HG03097 (cell line): ENCODE measurements at regions not wholly inside any gene's neighbourhood (a gene's known extent, or its start where the extent isn't known, plus 50 kb on each side); places are given as distances from the start of the nearest gene placed in this dataset.
A peak's percentile ranks its signal among the peaks of the same experiment; 100 is the strongest.

ENCODE experiments used
- ATAC-seq: cut with Tn5 transposase; IDR thresholded peaks from one replicate; pipeline ENCODE4 v1.9.1; 2021; ENCODE audit not compliant: unreplicated experiment, low FRiP score

DNA sequence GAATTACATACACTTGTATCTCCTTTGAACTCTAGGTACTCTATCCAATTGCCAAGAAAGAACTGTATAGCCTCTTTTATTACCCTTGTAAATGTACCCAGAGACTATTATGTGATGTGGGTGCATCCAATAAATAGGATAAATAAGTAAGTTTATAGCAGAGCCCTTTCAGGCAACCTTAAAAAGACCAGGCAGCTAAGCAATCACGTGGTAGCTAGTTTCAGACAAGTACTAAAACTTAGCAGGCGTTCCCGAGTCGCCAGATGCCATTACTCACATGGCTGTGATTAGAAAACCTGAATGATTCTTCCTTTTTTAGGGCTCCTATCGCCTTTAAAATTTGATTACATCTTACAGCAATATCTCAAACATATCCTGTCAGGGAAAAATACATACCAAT, 1303.0 kb downstream of the EFNB2 start:
- ATAC-seq, result no peak

DNA sequence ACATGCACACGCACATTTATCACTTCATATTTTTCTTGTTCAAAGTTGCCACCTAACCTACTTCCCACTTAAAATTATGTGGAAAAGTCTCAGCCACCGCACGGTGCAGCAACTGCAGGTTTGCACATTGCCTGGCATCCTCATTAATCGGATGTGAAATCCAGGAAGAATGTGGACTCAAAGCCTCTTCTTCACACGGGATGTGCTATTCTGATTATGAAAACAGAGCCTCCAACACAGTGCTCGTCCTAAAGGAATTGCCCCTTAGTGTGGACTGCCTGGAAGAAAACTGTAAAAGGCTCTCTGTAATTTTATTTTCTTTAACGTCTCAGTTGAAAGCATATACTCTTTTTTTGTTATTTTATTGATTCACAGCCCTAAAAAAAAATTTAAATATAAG, 1303.5 kb downstream of the EFNB2 start:
- no peak for ATAC-seq

DNA sequence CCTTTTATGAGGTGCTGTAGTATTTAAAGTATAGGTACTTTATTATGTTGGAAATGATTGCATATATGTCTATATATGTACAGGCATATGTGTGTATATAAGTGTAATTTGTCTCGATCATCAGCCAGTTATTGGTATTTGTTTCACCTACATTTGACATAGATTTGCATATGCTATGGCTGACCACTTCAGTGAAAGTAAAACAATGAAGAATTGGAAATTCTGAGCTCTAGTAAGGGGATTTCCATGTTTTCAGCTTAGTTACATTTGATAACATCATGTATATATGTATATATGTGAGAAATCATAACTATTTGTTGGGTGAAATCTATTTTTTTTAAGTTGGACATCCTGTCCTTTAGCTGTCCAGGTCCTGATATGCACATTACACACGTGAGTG, 1303.9 kb downstream of the EFNB2 start:
- ATAC-seq, result no peak

DNA sequence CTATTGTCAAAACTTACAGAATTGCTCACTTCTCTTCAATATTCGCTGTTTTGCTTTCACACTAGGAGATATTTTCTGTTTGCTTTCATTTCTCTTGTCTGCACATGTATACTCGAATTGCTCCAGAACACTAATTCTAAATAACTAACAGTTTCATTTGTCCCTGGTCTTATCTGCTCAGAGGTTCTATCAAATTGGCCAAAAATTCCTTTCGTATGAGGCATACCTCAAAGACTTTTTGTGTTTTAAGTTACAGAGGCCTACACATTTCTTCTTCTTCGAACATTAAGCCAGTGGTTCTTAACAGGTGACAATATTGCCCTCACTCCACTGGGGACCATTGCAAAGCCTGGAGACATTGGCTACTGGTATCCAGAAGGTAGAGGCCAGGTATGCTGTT, 1314.6 kb downstream of the EFNB2 start:
- no peak for ATAC-seq

DNA sequence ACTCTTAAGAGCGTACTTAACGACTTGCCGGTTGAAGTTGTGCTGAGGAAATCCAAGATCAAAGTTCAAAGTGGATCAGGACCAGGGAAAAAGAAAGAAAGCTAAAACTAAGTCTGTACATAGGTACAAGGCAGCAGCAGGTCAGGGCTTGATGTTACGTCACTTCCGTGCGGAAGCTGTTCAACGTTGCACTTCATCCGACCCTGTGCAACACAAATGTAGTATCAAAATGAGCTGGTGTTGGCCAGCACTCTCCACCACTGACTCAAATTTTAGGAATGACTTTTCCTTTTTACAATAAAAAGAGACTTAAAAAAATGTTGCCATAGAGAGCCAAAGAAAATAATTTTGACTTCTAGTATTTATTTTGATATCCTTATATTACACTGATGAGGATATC, 1315.4 kb downstream of the EFNB2 start:
- ATAC-seq, result no peak

DNA sequence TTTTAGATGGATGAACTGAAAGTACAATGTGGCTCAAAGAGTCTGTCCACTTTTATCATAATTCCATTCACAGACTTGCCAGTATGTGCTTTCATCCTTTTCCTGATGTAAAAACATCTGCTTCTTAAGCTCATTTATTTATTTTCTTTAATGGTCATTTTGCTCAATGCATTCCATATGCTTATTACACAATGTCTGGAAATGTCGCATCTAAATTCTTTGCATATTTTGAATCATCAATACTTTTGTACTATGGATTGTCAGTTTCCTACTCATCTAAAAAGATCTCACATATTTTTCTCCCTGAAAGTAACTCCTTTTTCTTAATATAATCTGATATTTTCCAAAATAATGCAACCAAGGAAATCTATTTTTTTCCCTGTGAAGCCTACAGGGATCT, 1315.8 kb downstream of the EFNB2 start:
- no peak for ATAC-seq

DNA sequence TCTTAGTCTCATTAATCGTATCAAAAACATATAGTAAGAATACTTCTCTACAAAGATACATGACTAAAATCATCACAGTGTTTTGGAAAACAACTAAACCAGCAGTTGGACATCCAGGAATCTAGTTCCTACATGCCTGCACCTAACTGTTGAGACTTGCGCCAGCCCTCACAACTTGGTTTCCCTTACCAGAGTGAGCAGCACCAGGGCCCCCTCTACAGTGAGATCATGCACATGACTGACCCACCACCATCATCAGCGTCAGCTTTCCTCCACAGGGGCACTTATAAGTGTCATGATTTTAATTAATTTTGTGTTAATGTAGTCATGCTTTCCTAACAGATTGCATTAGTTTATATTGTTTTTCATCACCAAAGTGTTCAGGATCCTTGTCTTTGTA, 1322.0 kb downstream of the EFNB2 start:
- ATAC-seq, result no peak

DNA sequence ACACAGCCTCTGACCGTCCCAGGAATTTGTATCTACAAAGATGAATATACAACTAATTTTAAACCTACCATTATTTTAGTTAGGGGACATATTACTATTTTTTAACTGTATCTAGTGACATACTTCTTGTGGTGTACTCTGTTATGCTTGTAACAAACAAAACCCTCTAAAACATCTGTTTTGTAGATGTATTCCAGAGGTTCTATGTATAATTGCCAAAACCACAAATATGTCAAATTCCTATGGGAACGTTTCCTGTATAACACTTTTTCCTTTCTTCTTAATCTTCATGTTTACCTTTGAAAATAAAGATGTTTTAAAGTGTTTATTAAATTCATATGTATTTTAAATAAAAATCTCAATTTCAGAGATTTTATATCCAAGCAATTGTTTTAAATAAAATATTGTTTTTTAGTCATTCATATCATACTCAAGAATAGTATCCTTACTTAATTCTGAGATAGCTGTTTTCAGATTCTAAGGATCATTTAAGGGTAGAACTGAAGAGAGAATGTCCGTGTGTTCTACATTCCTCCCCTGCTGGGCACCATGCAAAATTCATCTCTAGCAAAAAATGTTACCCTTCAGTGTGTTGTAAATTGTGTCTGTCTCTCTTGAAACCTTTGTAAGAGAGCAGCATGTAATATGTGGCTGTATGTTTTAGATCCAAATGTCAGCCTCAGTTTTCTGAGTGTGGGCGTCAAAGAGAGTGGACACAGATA, 1327.7 kb downstream of the EFNB2 start:
- no peak for ATAC-seq

DNA sequence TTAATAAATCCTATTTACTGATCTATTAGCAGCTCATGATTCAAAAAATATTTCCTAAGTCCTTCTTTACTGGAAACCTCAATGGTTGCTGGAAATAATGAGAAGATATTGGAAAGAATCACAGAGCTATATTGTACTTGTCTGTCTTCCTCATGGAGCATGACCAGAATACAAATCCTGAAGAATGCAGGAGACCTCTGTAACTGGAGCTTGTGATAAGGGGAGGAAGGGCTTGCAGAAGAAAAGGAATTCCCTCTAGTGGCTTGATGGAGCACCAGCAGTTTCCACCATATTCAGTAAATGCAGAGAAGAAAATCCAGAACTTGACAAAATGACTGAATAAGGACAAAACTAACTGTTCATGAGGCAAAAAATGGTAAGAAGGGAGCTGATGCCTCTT, 1333.1 kb downstream of the EFNB2 start:
- ATAC-seq, result no peak

DNA sequence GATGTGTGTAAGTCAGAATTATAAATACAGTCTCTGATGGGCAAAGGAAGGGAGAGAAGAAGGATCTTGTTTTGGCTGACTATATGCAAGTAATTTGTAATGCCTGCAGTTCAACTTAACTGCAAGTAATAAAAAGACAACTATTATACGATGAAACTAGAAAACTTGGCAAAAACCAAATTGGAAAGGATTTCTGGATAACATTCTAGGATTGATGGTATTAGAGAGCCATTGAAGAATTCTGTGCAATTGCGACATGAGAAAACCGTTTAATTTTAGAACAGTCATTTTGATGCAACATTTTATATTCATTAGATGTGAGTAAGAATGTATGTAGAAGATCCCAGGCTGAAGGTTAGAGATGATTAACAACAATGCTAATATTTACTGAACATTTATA, 1334.1 kb downstream of the EFNB2 start:
- no peak for ATAC-seq

DNA sequence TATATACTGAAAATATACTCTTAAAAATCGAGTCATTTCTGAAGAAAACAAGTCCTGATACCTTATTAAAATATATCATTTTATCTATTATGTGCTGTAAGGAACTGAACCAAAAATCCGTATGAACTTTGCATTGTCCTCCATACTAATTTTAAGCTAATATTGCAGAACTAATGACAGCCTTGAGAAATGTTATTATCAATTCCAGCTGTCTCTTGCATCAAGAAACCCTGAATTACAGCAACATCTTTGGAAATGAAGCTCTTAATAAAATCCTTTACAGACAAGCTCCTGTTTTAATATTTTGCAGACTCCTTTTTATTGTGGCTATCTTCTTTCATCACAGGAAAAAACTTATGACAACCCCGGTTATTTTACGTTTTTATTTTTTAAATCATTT, 1335.3 kb downstream of the EFNB2 start:
- no peak for ATAC-seq

DNA sequence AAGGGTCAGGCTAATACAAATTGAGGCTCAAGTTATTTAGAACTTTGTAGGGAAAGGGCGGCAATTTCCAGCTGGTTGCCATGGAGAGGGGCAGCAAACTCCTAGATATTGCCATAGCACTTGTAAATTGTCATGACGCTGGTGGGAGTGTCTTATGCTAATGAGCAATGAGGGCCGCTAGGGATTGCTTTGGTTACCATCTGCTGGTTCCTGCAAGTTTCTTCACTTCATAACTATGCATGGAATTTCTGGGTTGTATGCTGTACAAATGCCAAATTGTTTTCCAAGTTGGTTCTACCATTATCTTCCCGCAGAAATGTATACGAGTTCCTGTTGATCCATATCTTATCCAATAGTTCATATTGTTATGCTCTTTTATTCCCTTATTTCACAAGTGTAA, 1339.4 kb downstream of the EFNB2 start:
- no peak for ATAC-seq

DNA sequence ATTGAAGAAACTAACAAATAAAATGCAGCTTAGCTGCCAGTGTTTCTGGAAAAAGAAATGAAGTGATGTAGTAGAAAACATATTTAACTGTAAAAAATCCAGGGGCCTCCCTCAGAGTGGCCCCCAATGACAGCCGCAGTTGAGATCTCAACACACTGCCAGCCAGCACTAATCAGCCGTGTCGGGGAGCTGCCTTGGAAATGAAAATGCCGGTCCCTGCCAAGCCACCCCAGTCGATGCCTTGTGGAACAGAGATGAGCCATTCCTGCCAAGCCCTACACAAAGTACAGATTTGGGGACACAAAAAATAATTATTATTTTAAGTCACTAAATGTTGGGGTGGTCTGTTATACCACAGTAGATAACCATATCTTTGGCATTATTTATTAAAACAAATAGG, 1342.4 kb downstream of the EFNB2 start:
- ATAC-seq, result no peak

DNA sequence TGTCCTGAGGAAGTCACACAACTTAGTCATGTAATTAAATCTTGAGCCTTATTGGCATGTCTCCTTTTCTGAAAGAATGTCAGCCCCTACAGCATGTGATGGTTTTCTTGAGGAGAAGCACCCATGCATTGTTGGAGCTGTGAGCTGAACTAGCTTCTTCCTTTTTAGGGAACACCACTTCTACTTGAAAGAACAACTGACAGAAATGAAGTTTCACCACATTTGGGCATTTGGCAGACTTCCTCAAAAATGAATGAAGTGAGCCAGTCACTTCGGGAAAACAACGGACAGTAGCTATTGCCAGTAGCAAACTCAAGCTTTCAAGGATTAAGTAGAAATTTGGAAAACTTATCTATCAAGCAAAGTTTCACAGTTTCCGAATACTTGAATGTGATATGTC, 1351.3 kb downstream of the EFNB2 start:
- ATAC-seq, result no peak

DNA sequence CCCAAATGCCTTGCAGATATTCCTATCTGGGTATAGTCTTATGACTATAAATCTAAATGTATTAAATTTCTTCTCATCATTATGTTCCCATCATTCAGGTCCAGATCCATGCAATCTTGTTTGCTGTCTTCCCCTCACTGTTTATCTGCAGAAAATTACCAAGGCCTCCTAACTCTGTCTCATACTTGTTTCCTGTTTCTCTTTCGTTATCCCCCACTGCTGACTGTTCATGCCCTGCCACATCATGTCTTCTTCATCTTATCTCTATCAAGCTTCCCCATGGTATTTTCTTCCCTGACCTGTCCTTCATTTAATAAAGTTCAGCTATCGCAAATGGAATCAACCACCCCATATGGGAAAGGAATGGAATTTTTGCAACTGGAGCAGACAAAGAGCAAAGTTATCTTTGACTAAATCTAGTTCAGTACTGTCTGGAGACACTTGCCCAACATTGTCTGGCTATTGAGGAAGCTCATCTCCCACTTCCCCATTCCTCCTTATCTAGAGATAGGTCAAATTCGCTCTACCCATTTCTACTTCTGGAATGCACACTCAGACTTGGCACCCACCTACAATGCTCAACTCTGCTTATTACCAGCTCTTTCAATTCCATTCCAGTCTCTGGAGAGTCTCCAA, 1358.1 kb downstream of the EFNB2 start:
- no peak for ATAC-seq

DNA sequence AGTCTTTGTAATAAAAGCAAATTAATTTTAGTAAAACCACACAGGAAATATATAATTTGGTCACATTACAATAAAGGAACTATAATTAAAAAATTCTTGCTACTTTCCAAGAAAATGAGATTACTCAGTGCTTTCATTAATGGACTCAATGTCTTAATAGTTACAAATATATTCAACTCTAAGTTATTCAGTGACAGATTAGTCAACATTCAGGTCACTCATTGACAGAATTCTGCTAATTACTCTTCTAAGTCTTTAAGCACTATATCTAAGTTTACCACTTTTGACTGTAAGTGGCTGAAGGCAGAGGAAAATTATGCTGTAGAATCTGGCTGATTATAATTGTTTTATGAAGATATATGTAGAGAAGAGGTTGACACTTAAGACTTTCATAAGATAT, 1365.0 kb downstream of the EFNB2 start:
- ATAC-seq, result no peak

DNA sequence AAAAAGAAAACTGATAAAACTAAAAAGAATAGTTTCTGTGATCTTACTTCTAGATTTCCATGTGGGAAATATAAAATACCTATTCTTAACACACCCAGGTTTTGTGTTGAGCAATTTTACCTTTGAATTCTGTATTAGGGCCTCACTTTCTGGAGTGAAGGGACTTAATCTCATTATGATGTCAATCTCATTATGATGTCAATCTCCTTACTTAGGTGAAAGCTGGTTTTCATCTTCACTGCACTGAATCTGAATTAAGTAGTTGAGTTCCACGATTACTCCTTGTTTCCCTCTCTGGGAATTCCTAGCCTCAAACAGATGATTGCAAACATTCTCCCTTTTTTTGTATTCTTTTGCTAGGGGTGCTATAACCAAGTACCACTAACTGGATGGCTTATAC, 1367.2 kb downstream of the EFNB2 start:
- no peak for ATAC-seq

DNA sequence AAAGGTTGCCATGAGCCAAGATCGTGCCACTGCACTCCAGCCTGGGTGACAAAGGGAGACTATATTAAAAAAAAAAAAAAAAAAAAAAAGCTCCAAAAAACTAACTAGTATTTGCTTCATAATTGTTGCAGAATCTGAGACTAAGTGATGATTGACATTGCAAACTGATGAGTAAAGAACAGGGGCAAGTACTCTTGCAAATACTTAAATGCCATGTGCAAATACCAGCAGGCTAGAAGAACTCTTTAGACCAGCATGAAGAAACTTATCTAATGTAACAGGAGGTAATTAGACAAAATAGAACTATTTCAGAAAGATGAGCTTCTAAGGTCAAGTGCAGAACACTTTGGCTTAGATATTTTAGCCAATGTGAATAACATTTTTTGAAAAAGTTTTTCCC, 1368.1 kb downstream of the EFNB2 start:
- ATAC-seq, result no peak

DNA sequence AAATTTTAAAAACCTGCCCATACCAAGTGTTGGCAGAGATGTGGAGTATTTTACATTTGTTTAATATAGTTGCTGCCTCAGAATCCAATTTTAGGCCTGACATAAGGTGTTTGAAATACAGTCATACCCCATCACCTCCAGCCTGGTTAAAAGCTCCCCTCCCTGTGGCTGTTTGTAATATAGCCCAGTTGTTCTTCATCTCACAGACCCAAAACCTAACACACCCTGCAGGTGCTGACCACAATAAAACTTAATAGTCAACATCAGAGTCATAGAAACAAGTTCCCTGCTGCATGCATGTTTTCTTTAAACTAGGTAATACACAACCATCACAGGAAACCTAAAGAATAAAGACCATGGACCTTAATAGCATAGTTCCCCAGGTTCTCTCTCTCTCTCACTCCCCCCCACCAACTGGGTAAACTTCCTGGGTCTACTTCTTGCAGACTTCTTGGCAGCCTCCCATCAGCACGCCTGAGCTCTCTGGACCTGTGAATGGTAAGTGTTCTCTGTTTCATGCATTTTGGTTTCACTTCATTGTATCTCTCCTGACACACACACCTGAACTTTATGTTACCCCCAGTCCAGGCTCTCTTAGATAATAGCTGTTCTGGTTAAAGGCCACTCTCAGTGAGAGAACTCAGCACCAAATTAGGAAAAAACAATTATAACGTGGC, 1369.9 kb downstream of the EFNB2 start:
- ATAC-seq, result peak; percentile 72

DNA sequence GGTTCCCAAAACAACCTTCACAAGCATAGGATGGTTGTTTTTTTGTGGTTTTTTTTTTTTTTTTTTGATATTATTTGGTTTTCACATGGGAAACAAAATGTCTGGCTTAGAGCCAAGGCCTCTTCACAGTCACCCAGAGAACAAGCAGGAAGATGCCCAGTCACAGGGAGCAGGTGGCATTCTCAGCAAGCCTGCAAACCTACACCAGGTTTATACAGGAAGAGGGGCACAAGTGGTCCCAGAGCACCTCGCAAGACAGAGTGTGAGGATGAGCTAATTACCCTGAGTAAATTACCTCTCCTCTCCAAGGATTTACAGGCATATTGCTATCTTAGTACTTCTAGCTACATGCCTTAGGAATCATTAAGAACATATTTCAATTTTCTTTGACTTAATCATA, 1375.6 kb downstream of the EFNB2 start:
- ATAC-seq, result no peak

DNA sequence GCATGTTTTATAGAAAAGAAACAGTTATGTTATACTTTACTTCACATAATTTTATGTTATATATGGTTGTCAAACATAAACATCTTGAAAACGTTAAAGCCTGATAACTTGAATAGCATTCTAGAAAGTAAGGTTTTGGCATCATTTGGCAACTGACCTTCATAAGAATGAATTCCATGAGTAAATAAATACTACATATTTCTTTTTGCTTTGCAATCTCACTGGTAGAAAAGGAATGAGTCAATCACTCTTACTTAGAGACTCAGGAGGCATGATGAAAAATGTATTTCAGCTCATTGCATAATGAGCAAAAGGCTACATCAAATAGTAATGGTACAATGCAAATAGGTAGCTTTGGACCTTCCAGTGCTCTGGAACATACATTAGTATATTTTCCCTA, 1381.9 kb downstream of the EFNB2 start:
- no peak for ATAC-seq

DNA sequence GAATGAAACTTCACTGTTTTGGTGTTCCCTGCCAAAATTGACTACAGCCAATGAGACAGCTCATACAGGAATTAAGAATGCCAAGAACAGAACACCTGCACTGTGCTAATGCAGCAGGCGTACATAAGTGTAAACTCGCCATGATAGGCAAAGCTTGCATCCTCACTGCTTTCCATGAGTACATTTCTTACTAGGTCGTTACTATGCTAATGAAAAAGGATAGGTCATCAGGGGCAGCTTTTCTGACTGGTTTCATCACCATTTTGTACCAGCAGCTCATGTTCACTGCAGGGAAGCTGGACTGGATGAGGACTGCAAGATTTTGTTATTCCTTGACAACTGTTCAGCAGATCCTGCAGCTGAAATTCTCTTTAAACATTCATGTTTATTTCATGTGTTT, 1383.8 kb downstream of the EFNB2 start:
- ATAC-seq, result no peak
